Hematopoietic multipotent progenitor cell treated with erythropoietin and hydrocortisone succinate and interleukin-3 and kit ligand, for 15 days (in vitro differentiated cells): ENCODE measurements at regions not wholly inside any gene's neighbourhood (a gene's known extent, or its start where the extent isn't known, plus 50 kb on each side); places are given as distances from the start of the nearest gene placed in this dataset.
A peak's percentile ranks its signal among the peaks of the same experiment; 100 is the strongest.
"Not testable (repeated sequence)": the region's sequence is repeated elsewhere in the genome, so short reads cannot be mapped to it uniquely, and the experiment has no call there.

Experiments
- DNase-seq: peaks from one replicate; pipeline ENCODE4 v3.0.0-alpha.2; 2015; ENCODE audit warnings: low spot score

DNA sequence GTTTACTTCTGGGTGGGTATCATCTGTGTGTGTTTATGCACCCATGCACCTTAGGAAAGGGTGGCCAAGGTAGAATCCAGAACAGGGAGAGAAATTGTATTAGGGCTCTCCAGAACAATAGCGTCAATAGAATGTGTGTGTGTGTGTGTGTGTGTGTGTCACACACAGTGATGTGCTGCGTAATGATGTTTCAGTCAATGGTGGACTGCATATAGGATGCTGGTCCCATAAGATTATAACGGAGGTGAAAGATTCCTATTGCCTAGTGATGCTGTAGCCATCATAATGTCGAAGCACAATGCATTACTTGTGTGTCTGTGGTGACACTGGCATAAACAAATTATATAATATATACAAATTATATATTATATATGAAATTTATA is 69.3 kb upstream of the PRR23C start:
- no peak for DNase-seq

DNA sequence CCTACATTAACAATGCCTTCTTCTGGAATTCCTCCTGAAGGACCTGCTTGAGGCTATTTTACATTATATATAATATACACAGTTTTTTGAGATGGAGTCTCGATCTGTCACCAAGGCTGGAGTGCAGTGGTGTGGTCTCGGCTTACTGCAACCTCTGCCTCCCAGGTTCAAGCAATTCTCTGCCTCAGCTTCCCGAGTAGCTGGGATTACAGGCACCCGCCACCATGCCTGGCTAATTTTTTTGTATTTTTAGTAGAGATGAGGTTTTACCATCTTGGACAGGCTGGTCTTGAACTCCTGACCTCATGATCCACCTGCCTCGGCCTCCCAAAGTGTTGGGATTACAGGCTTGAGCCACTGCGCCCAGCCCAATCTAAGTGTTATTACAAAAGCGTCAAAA is 71.9 kb upstream of the PRR23C start:
- DNase-seq = not testable (repeated sequence)

DNA sequence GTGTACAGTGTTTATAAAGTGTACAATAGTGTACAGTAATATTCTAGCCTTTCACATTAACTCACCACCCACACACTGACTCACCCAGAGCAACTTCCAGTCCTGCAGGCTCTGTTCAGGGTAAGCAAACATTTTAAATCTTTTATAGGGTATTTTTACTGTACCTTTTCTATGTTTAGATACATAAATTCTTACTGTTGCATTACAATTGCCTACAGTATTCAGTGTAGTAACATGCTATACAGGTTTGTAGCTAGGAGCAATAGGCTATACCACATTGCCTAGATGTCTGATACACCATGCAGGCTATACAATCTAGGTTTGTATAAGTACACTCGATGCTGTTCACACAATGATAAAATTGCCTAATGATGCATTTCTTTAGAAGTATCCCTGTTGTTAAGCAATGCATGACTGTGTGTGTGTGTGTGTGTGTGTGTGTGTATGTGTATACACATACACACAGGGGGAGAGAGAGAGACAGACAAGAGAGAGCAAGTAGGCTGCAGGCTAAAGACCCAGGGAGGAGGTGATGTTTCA is 72.5 kb upstream of the PRR23C start:
- no peak for DNase-seq

DNA sequence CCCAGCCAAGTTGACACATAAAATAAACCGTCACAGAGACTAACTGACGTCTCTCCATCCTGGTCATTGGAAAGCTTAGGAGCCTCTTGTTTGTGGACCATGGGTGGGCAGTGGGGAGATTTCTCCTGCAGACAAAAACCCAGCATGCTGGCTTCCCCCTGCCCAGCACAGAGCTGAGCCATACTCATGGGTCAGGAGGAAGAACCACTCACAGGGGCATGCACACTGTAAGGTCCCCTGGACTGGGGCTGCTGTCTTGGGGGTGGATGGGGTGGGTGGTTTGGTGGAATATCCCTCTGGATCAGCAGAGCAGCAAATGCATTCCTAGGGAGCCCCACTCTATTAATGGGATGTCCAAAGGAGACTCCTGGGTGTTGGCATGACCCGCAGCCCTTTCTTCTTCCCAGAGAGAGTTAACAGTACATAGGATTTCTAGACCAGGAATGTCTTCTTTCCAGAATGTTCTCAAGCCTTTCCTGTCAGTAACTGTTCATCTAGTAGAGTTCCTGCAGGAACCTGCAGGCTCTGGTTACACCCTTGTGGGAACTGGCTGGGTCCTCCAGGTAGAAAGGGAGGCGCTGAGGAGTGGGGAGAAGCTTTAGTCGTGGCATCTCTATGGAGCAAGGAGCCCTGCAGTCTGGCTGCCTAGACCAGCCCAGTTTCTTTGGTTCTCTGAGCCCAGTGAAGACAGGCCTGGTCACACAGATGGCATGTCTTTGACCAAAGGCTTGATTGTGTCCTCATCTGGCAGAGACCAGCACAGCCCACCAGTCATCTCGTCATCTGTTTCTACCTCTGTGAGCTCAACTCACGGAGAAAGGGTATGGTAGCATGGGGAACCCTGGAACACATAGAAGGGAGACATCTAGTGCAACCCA is 73.4 kb upstream of the PRR23C start:
- DNase-seq = no peak

DNA sequence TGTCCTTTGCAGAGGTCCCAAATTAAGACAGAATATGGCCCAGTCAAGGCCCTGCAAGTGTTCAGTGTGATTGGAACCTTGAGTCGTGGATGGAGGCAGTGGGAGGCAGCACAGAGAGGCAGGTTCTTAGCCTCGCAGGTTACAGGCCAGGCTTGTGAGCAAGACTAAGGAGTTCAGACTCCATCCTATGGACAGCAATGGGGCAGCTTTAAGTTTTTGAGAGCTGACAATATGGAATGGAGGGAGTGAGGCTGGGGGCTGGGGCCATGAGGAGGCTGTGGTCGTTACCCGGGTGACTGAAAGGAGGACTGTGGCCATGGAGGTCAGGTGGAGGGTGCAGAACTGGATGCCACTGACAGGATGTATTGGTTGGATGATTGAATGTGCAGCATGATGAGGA is 74.1 kb upstream of the PRR23C start:
- no peak for DNase-seq

DNA sequence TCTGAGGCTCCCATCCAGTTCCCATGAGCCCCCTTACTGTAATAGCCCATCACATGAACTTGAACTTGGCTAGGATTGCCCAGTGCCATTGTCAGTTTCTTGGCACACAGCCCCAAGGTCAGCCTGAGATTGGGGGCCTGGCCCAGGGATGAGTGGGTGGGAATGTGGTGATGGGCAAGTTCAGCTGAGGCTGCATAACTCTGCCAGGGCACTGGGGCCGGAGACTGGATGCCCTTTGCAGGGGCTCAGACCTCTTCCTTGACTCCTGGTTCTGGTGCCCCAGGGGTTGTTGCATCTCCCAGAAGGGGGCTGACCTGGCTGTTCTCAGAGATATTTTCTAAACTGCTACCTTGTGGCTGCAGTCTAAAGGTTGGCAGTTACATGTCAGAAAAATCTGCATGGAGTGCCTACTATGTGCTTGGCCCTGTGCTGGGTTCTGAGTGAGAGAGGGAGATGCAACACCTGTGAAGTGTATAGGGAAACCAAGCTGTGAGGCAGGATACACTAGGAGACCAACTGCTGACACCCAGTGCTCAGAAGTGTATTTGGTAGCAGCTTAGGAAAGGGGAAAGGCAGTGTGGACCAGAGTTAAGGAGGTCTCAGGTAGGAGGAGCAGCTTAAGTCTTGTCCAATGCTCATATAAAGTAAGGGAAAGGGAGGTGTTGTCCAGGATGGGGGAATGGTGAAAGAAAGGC is 74.8 kb upstream of the PRR23C start:
- DNase-seq = no peak

DNA sequence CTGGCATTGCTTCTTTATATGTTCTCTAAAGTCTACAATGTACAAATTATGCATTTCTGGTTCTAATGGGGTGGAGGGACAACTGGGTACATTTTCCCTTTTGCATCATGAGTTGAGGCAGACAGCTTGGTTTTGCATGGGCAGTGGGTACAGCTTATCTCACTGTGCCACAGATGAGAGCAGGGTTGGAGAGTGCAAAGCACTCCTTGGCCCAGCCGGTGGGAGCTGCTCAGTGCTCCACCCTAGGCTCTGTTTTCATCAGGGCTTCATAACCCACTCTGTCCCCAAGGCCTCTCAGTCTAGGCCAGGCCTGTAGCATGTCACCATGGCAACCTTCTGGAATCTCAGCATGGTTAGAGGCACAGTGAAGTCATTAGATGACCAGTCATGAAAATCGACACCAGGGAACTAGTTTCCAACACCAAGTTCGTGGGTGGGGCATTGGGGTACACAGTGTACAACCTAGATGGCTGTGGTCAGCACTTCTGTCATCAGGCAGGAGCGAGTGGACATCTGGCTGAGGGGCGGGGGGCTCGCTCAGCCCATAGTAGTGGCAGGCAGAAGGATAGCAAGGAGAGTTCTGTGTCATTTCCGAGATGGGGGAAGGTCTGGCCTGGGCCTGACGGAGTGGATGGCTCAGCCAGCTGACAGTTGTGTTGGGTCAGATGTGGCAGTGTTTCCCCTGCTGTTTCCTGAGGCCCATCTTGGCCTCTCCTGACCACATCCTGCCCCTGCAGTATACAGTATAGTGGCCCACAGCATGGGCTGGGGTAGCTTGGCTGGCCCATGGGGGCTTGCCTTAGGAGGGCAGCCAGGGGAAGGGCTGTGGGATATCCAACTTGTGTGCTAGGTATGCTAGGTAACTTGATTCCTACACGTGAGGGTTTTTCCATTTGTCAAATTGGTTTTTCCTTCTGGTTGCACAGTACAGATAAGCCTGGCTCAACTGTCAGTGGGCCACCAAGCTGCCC is 75.7 kb upstream of the PRR23C start:
- peak; percentile 9 for DNase-seq

DNA sequence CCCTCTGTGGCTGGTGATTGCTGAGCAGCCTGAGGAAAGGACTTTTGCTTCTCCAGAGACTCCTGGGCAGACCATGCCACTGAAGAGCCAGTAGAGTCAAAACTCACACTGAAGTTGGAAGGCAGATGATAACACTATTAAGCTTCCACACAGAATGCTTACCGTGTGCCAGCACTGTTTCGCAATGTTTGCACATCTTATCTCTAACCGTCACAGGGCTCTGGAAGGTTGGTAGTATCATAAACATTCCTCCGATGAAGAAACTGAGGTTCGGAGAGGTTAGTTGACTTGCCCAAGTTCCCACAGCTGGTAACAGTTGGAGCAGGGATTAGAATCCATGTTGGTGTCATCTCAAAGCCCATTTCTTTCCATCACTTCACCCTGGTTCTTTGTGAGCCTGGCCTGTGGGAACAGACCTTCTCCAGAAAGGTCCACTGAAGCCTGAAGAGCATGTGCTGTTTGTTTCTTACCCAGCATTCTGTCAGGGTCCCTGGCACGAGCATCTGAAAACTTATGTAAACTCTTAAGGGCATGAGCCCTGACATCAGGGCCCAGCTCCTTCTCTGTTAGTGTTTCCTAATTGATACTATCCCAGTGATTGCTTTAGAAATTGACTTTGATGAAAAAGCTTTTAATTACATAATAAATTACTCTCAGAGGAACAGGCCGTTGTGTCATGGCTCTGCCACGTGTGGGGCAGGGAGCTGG is 77.0 kb upstream of the PRR23C start:
- DNase-seq = peak; percentile 67

DNA sequence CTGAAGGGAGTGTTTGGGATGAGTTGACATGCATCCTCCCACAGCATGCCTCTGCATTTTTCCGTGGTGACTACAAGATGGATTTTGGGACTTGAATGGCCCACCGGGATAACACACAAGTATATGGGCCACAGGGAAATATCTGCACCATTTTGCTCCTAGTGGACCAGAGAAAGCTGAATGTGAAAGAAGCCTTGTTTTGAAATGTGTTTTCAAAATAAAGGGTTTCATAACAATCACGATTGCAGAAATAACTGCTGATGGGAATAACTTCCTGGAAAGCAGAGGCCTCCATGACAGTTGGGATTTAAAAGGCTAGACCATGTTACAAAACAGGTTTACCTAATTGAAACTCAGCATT is 77.5 kb upstream of the PRR23C start:
- DNase-seq = no peak

DNA sequence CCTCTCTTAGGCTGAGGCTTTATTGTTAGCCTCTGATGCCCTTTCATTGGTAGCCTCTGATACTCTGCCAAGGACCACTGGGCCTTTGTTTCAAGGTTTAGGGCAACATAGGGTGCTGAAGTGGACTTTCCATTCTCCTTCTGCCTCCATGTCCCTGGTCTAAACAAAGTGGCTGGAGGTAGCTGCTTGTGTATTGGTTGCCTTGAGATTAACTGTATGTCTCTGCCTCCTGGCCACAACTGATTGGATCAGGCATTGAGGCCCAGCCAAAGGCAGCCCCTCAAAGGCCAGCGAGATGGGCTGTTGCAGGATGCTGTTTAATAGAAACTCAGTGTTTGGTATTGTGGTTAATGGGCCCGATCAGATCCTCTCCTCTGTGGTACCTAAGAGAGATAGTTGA is 77.9 kb upstream of the PRR23C start:
- DNase-seq = no peak

DNA sequence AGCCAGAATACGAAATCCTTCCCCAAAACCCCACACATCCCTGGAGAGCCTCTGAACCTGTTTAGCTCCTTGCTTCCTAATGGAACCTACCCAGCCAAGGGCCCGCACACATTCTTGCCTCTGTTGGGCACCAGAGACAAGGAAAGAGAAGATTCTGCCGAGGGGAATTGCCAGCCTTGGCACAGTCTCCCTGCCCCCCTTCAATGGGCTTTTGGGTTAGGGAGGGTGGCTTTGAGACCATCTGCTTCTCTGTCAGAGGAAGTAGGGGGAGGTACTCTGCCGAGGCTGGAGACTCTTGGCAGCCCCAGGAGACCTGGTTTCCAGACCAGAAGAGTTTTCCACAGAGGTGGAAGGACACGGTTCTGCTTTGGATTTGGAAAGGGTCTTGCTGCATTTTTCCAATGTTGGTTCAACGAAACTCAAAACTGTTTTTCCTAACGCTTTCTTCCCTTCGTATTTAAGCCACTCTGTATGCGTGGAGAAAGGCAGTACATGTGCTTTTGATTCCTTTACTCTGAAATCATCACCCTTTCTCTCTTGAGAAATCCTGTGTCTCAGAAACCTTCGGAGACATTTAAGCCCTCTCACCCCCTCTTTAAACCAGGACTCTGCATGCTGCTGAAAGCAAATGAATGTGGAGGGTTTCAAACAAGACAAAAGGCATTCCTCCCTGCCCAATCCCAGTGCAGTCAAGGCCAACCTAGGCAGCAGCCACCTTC is 78.8 kb upstream of the PRR23C start:
- no peak for DNase-seq

DNA sequence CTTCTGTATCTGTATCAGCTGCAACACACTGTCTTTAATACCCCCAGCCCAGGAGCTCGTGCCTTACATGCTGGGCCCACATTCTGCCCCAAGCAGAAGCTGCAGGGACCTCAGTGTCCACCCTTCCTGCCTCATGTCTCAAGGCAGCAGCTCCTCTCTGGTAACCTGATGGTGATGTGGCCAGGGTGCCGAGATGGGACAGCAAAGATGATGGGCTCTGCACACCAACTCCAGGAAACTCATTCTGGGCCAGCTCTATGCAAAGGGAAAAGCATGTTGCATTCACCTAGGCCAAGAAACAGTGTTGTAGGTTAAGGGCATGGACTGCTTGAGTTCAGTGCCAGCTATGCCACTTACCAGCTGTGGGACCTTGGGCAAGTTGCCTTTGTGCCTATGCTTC is 79.5 kb upstream of the PRR23C start:
- DNase-seq = no peak

DNA sequence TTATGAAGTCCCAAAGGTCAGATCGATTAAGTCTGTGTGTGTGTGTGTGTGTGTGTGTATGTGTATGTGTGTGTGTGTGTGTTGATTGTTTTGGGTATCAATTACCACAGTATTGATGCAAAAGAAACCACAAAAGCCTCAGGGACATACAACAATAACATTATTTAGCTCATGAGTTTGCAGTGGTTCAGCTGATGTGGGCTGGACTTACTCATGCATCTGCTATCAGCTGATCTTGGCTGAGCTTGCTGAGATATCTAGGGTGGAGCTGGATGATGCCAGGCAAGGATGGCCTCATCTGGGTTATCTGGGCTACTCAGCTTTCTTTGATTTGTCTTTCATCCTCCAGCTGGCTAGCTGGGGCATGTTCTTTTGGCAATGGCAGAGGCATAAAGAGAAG is 82.4 kb upstream of the PRR23C start:
- peak; percentile 23 for DNase-seq

DNA sequence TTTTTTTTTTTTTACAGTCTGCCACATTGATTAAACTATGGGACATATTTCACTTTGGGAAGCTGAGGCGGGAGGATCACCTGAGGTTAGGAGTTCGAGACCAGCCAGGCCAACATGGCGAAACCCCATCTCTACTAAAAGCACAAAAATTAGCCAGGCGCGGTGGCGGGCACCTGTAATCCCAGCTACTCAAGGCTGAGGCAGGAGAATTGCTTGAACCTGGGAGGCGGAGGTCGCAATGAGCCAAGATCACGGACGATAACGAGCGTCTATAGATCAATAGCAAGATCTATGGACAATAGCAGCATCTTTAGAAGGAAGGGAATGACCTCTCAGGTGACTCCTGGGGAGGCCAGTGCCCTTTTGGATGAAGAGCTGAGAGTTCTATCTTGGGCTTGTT is 82.9 kb upstream of the PRR23C start:
- not testable (repeated sequence) for DNase-seq

DNA sequence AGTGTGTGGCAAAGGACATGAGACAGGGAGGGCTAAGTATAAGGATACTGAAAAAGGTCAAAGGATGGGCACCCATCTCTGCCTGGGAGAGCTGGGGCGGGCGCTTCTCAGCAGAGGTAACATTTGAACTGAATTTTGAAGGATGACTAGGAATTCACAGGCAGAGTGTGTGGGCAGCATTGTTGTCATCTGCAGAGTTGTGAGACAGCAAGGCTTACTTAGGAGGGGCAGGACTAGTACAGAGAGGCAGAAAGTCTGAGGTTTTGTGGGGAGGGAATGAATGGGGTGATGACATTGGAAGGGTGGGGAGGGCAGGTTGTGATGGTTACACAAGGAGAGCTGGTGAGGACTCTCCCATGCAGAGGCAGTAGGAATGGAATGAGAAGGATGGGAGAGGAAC is 84.1 kb upstream of the PRR23C start:
- DNase-seq = no peak

DNA sequence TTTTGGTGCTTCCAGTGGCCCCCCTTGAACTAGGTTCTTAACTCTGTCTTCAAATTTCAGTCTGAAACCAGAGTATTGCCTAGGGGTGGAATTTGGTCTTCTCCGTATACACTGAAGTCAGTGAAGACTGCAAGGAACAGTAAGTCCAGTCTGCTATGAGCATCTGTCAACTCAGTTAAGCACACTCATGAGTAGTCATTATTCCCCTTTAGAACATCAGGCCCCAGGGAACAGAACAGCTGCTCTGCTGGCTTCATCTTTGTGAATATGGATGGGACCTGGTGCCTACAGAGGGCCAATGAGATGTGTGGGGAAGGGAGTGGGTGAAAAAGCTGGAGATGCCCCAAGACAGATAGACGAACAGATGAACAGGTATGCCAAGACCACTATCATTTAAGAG is 85.2 kb upstream of the PRR23C start:
- no peak for DNase-seq

DNA sequence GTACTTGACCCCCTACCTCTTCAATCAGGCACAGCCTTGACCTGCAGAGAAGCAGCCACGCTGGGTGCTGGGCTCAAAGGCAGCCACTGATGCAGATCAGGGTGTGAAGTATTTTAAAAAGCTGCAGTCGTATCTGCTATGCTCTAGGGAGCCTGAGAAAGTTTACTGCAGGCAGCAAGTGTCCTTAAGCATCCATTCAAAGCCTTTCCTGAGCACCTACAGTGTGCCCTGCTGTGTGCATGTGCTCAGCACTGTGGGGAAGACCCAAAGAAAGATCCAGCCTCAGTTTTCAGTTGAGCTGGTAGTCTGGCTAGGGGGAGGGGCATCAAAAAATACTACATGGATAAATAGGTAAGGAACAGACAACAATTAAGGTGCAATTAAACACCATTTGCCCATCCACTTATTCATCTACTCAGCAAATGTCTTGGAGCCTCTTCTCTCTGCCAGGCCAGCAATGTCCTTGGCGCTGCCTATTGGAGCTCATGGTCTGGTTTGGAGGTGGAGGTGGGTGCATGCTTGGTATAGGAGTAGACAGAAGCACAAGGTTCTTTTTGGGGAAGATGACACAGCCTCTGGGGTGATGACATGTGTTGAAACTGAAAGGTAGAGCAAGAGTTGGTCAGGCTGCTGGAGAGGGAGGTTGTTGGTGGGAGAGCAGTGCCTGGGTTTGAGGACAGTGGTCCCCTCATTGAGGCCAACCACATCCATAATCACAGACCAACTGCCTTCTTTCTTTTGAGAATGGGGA is 85.9 kb upstream of the PRR23C start:
- no peak for DNase-seq

DNA sequence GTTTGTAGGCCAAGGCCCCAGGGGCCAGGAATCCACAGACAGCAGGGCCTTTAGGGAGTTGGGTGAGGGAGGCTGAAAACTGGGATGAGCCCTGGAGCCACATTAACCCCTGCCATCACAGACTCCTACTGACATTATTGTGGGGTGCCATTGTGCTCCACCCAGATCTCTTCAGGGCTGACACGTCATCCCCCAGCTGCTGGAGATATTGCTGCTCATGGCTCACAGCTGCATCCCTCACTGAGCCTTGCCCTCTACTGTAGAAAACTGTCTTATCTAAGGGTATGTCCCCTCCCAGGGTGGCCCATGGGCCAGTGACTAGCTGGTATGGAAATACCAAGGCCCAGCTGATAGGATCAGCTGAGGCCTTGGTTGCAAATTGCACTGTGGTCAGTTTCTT is 87.3 kb upstream of the PRR23C start:
- DNase-seq = no peak

DNA sequence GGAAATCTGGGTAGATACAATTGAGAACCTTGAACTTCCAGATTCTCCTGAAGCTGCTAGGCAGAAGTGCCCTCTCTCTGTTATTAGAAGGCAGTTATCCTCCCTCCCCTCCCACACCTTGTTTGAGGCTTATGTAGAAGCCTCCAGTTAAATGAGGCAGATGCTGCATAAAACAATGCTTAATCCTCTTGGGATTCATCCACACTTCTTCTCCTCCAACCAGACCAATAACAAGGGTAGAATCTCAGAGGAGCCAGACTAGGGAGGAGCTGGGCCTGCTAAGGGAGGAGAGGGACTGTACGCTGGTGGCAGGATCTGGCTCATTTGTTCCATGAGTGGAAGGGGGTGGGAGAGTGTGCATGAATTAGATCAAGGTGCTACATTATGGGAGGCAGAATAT is 88.3 kb upstream of the PRR23C start:
- no peak for DNase-seq

DNA sequence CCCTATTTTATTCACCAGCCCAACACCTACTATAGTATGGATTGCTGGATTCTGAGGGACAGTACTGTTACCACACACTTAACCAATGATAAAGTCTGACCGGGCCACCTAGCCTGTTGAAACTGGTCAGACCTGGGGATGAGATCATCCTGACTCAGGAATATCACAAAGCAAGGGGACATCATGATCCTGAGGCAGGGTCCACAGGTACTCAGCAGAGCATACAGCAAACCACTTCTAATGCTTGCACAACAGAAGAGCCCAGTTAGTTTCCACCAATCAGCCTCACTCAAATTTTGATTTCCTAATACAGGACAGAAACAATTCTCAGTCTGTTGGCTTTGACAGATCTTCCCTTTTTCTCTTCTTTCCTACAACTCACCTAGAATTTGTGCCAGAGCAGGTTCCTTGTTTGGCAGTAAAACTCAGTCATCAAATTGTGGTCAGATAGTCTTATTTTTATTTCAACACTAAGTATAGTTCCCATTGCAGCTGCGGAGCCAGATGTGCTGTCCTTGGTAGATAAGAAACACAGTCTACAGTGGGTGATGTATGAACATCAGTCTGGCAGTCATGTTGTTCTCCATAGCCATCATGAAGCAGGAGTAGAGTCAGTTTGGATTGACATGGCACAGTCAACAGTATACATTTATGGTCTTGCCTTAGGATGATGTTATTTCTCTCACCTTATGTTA is 90.1 kb upstream of the PRR23C start:
- no peak for DNase-seq
